ENCODE measurements at regions not wholly inside any gene's neighbourhood (a gene's known extent, or its start where the extent isn't known, plus 50 kb on each side); places are given as distances from the start of the nearest gene placed in this dataset.

GRCh38 chr18:27863780-27864430 is 313.0 kb downstream of the CDH2 start:
- TF ChIP-seq EZH2 (IDR thresholded peaks at IDR 0.05; ENCODE audit: borderline replicate concordance, low read length) (no peak), CTCF (conservative IDR thresholded peaks at IDR 0.05 in 1 of 2, IDR thresholded peaks at IDR 0.05 in 1 of 2; ENCODE audit: extremely low read depth in 1 of 2, insufficient read depth in 1 of 2, low read depth in 1 of 2, low read length in 2 of 2) (no peak)

All from mammary epithelial cell (primary cell).